H1 (cell line): ENCODE measurements at regions not wholly inside any gene's neighbourhood (a gene's known extent, or its start where the extent isn't known, plus 50 kb on each side); places are given as distances from the start of the nearest gene placed in this dataset.

Experiments
- CTCF ChIA-PET: fragments of 300-600 bp; sonication (Branson Sonifier 250); formaldehyde crosslinking; loops from one replicate; lab custom pipeline; 2021; ENCODE audit not compliant: partially characterized antibody; lab: Charles Lee
- POLR2A ChIA-PET: fragments of 300-600 bp; sonication (Branson Sonifier 250); formaldehyde crosslinking; loops from one replicate; lab custom pipeline; 2021; ENCODE audit warnings: inconsistent platforms; ENCODE audit not compliant: partially characterized antibody; lab: Charles Lee
- DNase-seq, 2 experiments: peaks; one replicate each; pipeline versions ENCODE4 v3.0.0 to v3.0.0-alpha.2; 2010 to 2022; ENCODE audit warnings: low spot score in 2 of 2, low read depth in 1 of 2, mixed read lengths in 1 of 2
- FAIRE-seq: peaks from 2 replicates; lab custom pipeline; 2011; peaks lifted over from hg19 to GRCh38; lab: Jason Lieb, UNC
- H2AFZ ChIP-seq: 2 replicates; pipeline ENCODE4 v1.8.1; 2012; ENCODE audit warnings: low read length, inconsistent platforms
- H2AK5ac ChIP-seq: 2 replicates; pipeline ENCODE4 v1.6.1; 2013; ENCODE audit warnings: low read depth, low read length
- H2BK120ac ChIP-seq: replicated peaks from 2 replicates; pipeline ENCODE3; 2013; ENCODE audit warnings: low read depth, low read length, inconsistent platforms
- H2BK12ac ChIP-seq: 2 replicates; pipeline ENCODE4 v1.6.1; 2013; ENCODE audit warnings: low read depth, low read length
- H2BK15ac ChIP-seq: 2 replicates; pipeline ENCODE4 v1.6.1; 2013; ENCODE audit warnings: low read length
- H2BK20ac ChIP-seq: 2 replicates; pipeline ENCODE4 v1.6.1; 2013; ENCODE audit warnings: low read length
- H2BK5ac ChIP-seq: 2 replicates; pipeline ENCODE4 v1.6.1; 2013; ENCODE audit warnings: low read depth, low read length
- H3K14ac ChIP-seq: 2 replicates; pipeline ENCODE4 v1.6.1; 2013; ENCODE audit warnings: inconsistent platforms; ENCODE audit not compliant: insufficient read length
- H3K18ac ChIP-seq: 2 replicates; pipeline ENCODE4 v1.6.1; 2013; ENCODE audit warnings: low read length; ENCODE audit errors: extremely low read depth
- H3K23ac ChIP-seq: 2 replicates; pipeline ENCODE4 v1.6.1; 2013; ENCODE audit warnings: inconsistent platforms; ENCODE audit not compliant: insufficient read length
- H3K23me2 ChIP-seq: 2 replicates; pipeline ENCODE4 v1.6.1; 2013; ENCODE audit warnings: low read depth, low read length
- H3K27ac ChIP-seq: 2 replicates; pipeline ENCODE4 v1.6.1; 2011; ENCODE audit warnings: low read depth, low read length, inconsistent platforms
- H3K27me3 ChIP-seq, 4 experiments: replicated peaks in 1 of 4; 1 replicate in 1 of 4; 2 replicates in 3 of 4; pipeline versions ENCODE4 v1.6.1 to v1.8.1; 2011 to 2013; ENCODE audit warnings: low read length in 3 of 4, mild to moderate bottlenecking in 3 of 4, inconsistent platforms in 2 of 4, mixed read lengths in 2 of 4, moderate library complexity in 1 of 4; ENCODE audit not compliant: control insufficient read depth in 3 of 4, insufficient read depth in 3 of 4; ENCODE audit errors: extremely low read depth in 1 of 4
- H3K36me3 ChIP-seq, 4 experiments: 2 replicates each; pipeline versions ENCODE4 v1.6.1 to v1.8.1; 2011 to 2013; ENCODE audit warnings: mild to moderate bottlenecking in 4 of 4, low read length in 3 of 4, moderate library complexity in 2 of 4, control low read depth in 1 of 4, inconsistent platforms in 1 of 4; ENCODE audit not compliant: insufficient read depth in 4 of 4, control insufficient read depth in 2 of 4
- H3K4ac ChIP-seq: replicated peaks from 2 replicates; pipeline ENCODE3; 2013; ENCODE audit warnings: low read length, low read depth, mixed read lengths, inconsistent platforms; ENCODE audit not compliant: insufficient read length
- H3K4me1 ChIP-seq, 4 experiments: replicated peaks in 1 of 4; 1 replicate in 1 of 4; 2 replicates in 3 of 4; pipeline versions ENCODE4 v1.6.1 to v1.8.1; 2011 to 2013; ENCODE audit warnings: low read length in 3 of 4, inconsistent platforms in 2 of 4, mixed read lengths in 1 of 4; ENCODE audit not compliant: insufficient read depth in 4 of 4, control insufficient read depth in 3 of 4
- H3K4me2 ChIP-seq, 2 experiments: 2 replicates each; pipeline versions ENCODE4 v1.6.1 to v1.8.1; 2011 to 2013; ENCODE audit warnings: low read depth in 2 of 2, low read length in 2 of 2, control low read depth in 1 of 2, inconsistent platforms in 1 of 2, mild to moderate bottlenecking in 1 of 2; ENCODE audit not compliant: insufficient read depth in 1 of 2
- H3K4me3 ChIP-seq, 4 experiments: fragments of 200-600, 300-600 bp in 1 of 4; sonication (generic), shearing (Covaris generic), sonication (Bioruptor Twin) in 1 of 4; 2 replicates each; pipeline versions ENCODE4 v1.5.1 to v1.8.1; 2011 to 2016; ENCODE audit warnings: low read length in 4 of 4, low read depth in 3 of 4, control low read depth in 2 of 4, inconsistent platforms in 2 of 4, mild to moderate bottlenecking in 2 of 4, mixed read lengths in 1 of 4, moderate library complexity in 1 of 4; ENCODE audit not compliant: insufficient read depth in 2 of 4; ENCODE audit errors: extremely low read depth in 1 of 4
- H3K56ac ChIP-seq: replicated peaks from 2 replicates; pipeline ENCODE3; 2013; ENCODE audit warnings: low read depth, mild to moderate bottlenecking, mixed read lengths, low read length, inconsistent platforms; ENCODE audit not compliant: insufficient read length
- H3K79me1 ChIP-seq: 2 replicates; pipeline ENCODE4 v1.6.1; 2013; ENCODE audit warnings: low read depth, low read length, control low read depth
- H3K79me2 ChIP-seq, 2 experiments: 2 replicates each; pipeline versions ENCODE4 v1.6.1 to v1.8.1; 2012 to 2013; ENCODE audit warnings: low read length in 2 of 2, mild to moderate bottlenecking in 2 of 2, inconsistent platforms in 1 of 2; ENCODE audit not compliant: insufficient read depth in 2 of 2, control insufficient read depth in 1 of 2
- H3K9ac ChIP-seq, 4 experiments: replicated peaks in 1 of 4; 1 replicate in 1 of 4; 2 replicates in 3 of 4; pipeline versions ENCODE4 v1.6.1 to v1.8.1; 2011 to 2013; ENCODE audit warnings: low read depth in 3 of 4, low read length in 3 of 4, control low read depth in 2 of 4, mild to moderate bottlenecking in 2 of 4, moderate library complexity in 2 of 4, inconsistent platforms in 1 of 4; ENCODE audit errors: extremely low read depth in 1 of 4
- H3K9me3 ChIP-seq, 2 experiments: 2 replicates each; pipeline versions ENCODE4 v1.6.1 to v1.8.1; 2012 to 2013; ENCODE audit warnings: mild to moderate bottlenecking in 2 of 2, moderate library complexity in 2 of 2, control low read depth in 1 of 2, inconsistent platforms in 1 of 2, low read depth in 1 of 2, low read length in 1 of 2, mixed read lengths in 1 of 2; ENCODE audit not compliant: insufficient read depth in 2 of 2
- H4K20me1 ChIP-seq, 2 experiments: replicated peaks in 1 of 2; 2 replicates each; pipeline versions ENCODE3 to v1.8.1; 2011 to 2013; ENCODE audit warnings: inconsistent platforms in 2 of 2, low read length in 2 of 2, mild to moderate bottlenecking in 1 of 2; ENCODE audit not compliant: insufficient read depth in 2 of 2, control insufficient read depth in 1 of 2
- H4K5ac ChIP-seq: 2 replicates; pipeline ENCODE4 v1.6.1; 2013; ENCODE audit warnings: low read length, low read depth, mixed read lengths, inconsistent platforms; ENCODE audit not compliant: insufficient read length
- H4K8ac ChIP-seq: 2 replicates; pipeline ENCODE4 v1.8.0; 2013; ENCODE audit warnings: mild to moderate bottlenecking, moderate library complexity, low read length, inconsistent platforms; ENCODE audit not compliant: insufficient read depth; ENCODE audit errors: extremely low read depth
- H4K91ac ChIP-seq: replicated peaks from 2 replicates; pipeline ENCODE3; 2013; ENCODE audit warnings: low read length, mixed read lengths, inconsistent platforms; ENCODE audit not compliant: insufficient read length
- CEBPB ChIP-seq: IDR thresholded peaks from 2 replicates; pipeline ENCODE4 v1.6.1; 2012; ENCODE audit warnings: low read depth, low read length
- FOSL1 ChIP-seq: IDR thresholded peaks from 2 replicates; pipeline ENCODE4 v1.6.1; 2011; ENCODE audit warnings: mild to moderate bottlenecking, low read depth, low read length, moderate library complexity; ENCODE audit not compliant: insufficient read depth
- JUND ChIP-seq: IDR thresholded peaks from 2 replicates; pipeline ENCODE4 v1.6.1; 2011; ENCODE audit warnings: mild to moderate bottlenecking, improper control_type of control experiment, low read length
- RNF2 ChIP-seq: fragments of 200-900, 300-1000 bp; sonication (generic); IDR thresholded peaks from 2 replicates; pipeline ENCODE4 v1.7.1; 2016; ENCODE audit warnings: borderline replicate concordance, low read depth, mild to moderate bottlenecking, antibody characterized with exemption, low read length; ENCODE audit not compliant: poor library complexity, severe bottlenecking; ENCODE audit errors: missing control alignments
- SRF ChIP-seq: IDR thresholded peaks from 2 replicates; pipeline ENCODE4 v1.6.1; 2011; ENCODE audit warnings: mild to moderate bottlenecking, low read depth, low read length, moderate library complexity
- WGBS, 2 experiments: shearing (Covaris generic) in 1 of 2; methylation state at CpG; one replicate each; pipeline versions ENCODE4 v1.1.6 to v1.1.7; 2013 to 2015; ENCODE audit warnings: low lambda C conversion rate in 2 of 2, mixed read lengths in 2 of 2, inconsistent platforms in 1 of 2, low coverage in 1 of 2, missing lambda C conversion rate in 1 of 2; ENCODE audit not compliant: insufficient replicate concordance in 2 of 2, insufficient coverage in 1 of 2, insufficient read length in 1 of 2; ENCODE audit errors: extremely low coverage in 1 of 2, missing lambda C conversion rate in 1 of 2; 5-methylcytosine and 5-hydroxymethylcytosine counted together
- TF ChIP-seq, protein P1 (sequence below): IDR thresholded peaks from 2 replicates; pipeline ENCODE4 v1.6.1; 2012; ENCODE audit warnings: inconsistent platforms
- TF ChIP-seq, protein P2 (sequence below), 3 experiments: IDR thresholded peaks; 1 replicate in 2 of 3; 2 replicates in 1 of 3; pipeline versions ENCODE4 v1.5.1 to v1.6.1; 2011; ENCODE audit warnings: low read length in 3 of 3, mild to moderate bottlenecking in 3 of 3, inconsistent platforms in 2 of 3, low read depth in 1 of 3, moderate library complexity in 1 of 3; ENCODE audit not compliant: insufficient read depth in 1 of 3; ENCODE audit errors: control extremely low read depth in 1 of 3

DNA sequence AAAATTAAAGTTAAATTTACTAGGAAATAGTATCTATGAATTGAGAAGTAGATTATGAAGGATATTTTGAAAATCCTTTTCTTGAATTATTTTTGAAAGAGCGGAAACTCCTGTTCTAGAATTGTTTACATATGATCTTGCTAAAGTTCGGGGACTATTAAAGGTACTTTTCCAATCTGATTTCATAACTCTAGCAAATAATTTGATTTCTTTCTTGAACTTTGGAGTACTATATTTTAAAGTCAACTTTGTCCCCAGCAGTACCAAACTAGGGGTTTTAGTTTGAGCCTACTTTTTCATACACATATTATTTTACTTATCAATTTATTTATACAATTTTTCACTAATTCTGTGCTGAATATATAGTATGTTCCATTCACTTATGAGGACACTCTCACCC lies 364.7 kb downstream of the FSIP2 start:
- WGBS, 2 experiments, result 81% methylated on average over 2 of the region's 2 CpGs; no CpG with 5 or more reads in 1 of the 2 experiments
- Histone ChIP-seq H3K36me3 (no peaks in the 10 kb centered on the region; a peak in 1 of 8 replicates), H3K79me2 (no peaks in the 10 kb centered on the region), H3K27me3 (no peaks in the 10 kb centered on the region), H3K23ac (no peak overlapping the region), H2BK120ac (no peak overlapping the region), H2BK5ac (no peak overlapping the region), H3K79me1 (no peaks in the 10 kb centered on the region), H2BK15ac (no peak overlapping the region), H3K4me3 (no peak overlapping the region), H3K9ac (no peak overlapping the region), H2BK20ac (no peak overlapping the region), H3K9me3 (no peaks in the 10 kb centered on the region), H3K14ac (no peak overlapping the region), H2AFZ (no peak overlapping the region), H2BK12ac (no peak overlapping the region), H3K18ac (no peak overlapping the region), H4K8ac (no peak overlapping the region), H3K27ac (no peak overlapping the region), H2AK5ac (no peak overlapping the region), H3K4me1 (0 out of 7 replicates have a peak, but pooled peaks cover 0 to 2% (median 0%) of the 10 kb centered on the region in 4 experiments), H4K91ac (no peak overlapping the region), H3K56ac (no peak overlapping the region), H3K4me2 (no peak overlapping the region), H4K5ac (no peak overlapping the region), H4K20me1 (no peaks in the 10 kb centered on the region), H3K4ac (no peak overlapping the region), H3K23me2 (no peaks in the 10 kb centered on the region)
- ChIA-PET CTCF (no interaction called here), POLR2A (no interaction called here)
- DNase-seq, result no peak
- no peak for TF ChIP-seq CEBPB
- TF ChIP-seq SRF, result no peak
- no peak for TF ChIP-seq RNF2
- TF ChIP-seq FOSL1, result no peak
- TF ChIP-seq, protein P1, sequence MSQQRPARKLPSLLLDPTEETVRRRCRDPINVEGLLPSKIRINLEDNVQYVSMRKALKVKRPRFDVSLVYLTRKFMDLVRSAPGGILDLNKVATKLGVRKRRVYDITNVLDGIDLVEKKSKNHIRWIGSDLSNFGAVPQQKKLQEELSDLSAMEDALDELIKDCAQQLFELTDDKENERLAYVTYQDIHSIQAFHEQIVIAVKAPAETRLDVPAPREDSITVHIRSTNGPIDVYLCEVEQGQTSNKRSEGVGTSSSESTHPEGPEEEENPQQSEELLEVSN, result no peak
- no peak for TF ChIP-seq JUND
- TF ChIP-seq, protein P2, sequence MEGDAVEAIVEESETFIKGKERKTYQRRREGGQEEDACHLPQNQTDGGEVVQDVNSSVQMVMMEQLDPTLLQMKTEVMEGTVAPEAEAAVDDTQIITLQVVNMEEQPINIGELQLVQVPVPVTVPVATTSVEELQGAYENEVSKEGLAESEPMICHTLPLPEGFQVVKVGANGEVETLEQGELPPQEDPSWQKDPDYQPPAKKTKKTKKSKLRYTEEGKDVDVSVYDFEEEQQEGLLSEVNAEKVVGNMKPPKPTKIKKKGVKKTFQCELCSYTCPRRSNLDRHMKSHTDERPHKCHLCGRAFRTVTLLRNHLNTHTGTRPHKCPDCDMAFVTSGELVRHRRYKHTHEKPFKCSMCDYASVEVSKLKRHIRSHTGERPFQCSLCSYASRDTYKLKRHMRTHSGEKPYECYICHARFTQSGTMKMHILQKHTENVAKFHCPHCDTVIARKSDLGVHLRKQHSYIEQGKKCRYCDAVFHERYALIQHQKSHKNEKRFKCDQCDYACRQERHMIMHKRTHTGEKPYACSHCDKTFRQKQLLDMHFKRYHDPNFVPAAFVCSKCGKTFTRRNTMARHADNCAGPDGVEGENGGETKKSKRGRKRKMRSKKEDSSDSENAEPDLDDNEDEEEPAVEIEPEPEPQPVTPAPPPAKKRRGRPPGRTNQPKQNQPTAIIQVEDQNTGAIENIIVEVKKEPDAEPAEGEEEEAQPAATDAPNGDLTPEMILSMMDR (IDR thresholded peaks at IDR 0.05; ENCODE audit: control extremely low read depth in 1 of 3, insufficient read depth in 1 of 3, low read depth in 1 of 3, low read length in 3 of 3), result no peak
- no peak for FAIRE-seq
